OCI-LY7 (cell line): ENCODE measurements at regions not wholly inside any gene's neighbourhood (a gene's known extent, or its start where the extent isn't known, plus 50 kb on each side); places are given as distances from the start of the nearest gene placed in this dataset.

Experiments used
- CTCF ChIP-seq: fragments of 200-600 bp; sonication (generic); conservative IDR thresholded peaks from 2 replicates; pipeline ENCODE4 v1.5.1; 2014; ENCODE audit warnings: mild to moderate bottlenecking, antibody characterized with exemption, low read length, moderate library complexity, mixed read lengths
- EZH2phosphoT487 ChIP-seq: fragments of 200-600 bp; sonication (generic); IDR thresholded peaks from 2 replicates; pipeline ENCODE4 v1.6.1; 2018; ENCODE audit warnings: low read depth, borderline replicate concordance, mild to moderate bottlenecking, mixed run types, antibody characterized with exemption, low read length, moderate library complexity, mixed read lengths

GRCh38 chr4:188780028-188780427 is 640.8 kb downstream of the TRIML1 start:
- TF ChIP-seq CTCF = no peak
- no peak for TF ChIP-seq EZH2phosphoT487
